ENCODE measurements at regions not wholly inside any gene's neighbourhood (a gene's known extent, or its start where the extent isn't known, plus 50 kb on each side); places are given as distances from the start of the nearest gene placed in this dataset.

- no peak for TF ChIP-seq CTCF (IDR thresholded peaks at IDR 0.05)
- no peak for TF ChIP-seq EP300 (IDR thresholded peaks at IDR 0.05)
- TF ChIP-seq POLR2AphosphoS5 (IDR thresholded peaks at IDR 0.05), result no peak
- TF ChIP-seq POLR2A (IDR thresholded peaks at IDR 0.05; ENCODE audit: low read depth), result no peak
These were observed 215.1 kb upstream of the GGTLC1 start for GRCh38 chr20:24203526-24204183.
